ENCODE measurements at regions not wholly inside any gene's neighbourhood (a gene's known extent, or its start where the extent isn't known, plus 50 kb on each side); places are given as distances from the start of the nearest gene placed in this dataset.

GRCh38 chr5:54828151-54828550 lies 157.2 kb downstream of the ESM1 start:
- H3K27ac ChIP-seq (ENCODE audit: low read depth): no peak overlapping the region
- H4K20me1 ChIP-seq (replicated peaks; ENCODE audit: insufficient read depth): no peaks in the 10 kb centered on the region
- H3K9me2 ChIP-seq (ENCODE audit: insufficient read depth): no peaks in the 10 kb centered on the region
- DNase-seq (ENCODE audit: low spot score) (no peak), ATAC-seq (no peak)
- no peak overlapping the region for H3K4me2 ChIP-seq
- no peak overlapping the region for H3K4me3 Mint-ChIP-seq
- no peak overlapping the region for H3K4me3 ChIP-seq
- no peaks in the 10 kb centered on the region for H3F3A ChIP-seq (replicated peaks; ENCODE audit: low read depth)
- no peaks in the 10 kb centered on the region for H3K4me1 ChIP-seq (ENCODE audit: insufficient read depth)
- H3K36me3 ChIP-seq (ENCODE audit: insufficient read depth): no peaks in the 10 kb centered on the region
- no peak overlapping the region for H2AFZ ChIP-seq
- H3K79me2 ChIP-seq (replicated peaks; ENCODE audit: insufficient read depth): no peaks in the 10 kb centered on the region
- no peaks in the 10 kb centered on the region for H3K27me3 ChIP-seq (ENCODE audit: insufficient read depth)
- no peaks in the 10 kb centered on the region for H3K27me3 Mint-ChIP-seq (ENCODE audit: insufficient read depth, low read depth, poor library complexity)
- H3K4me1 Mint-ChIP-seq: no peaks in the 10 kb centered on the region
- H3K36me3 Mint-ChIP-seq (ENCODE audit: low read depth): no peaks in the 10 kb centered on the region
- TF ChIP-seq ZNF462 (CRISPR knock-in tag; IDR thresholded peaks at IDR 0.05) (no peak), EZH2phosphoT487 (IDR thresholded peaks at IDR 0.05; ENCODE audit: unreplicated experiment) (no peak), ZNF331 (CRISPR knock-in tag; IDR thresholded peaks at IDR 0.05; ENCODE audit: low read depth) (no peak), CREB1 (CRISPR knock-in tag; IDR thresholded peaks at IDR 0.05; ENCODE audit: low read depth) (no peak), CTCF (conservative IDR thresholded peaks at IDR 0.05; ENCODE audit: low read depth in 2 of 2) (no peak)
- H3K27ac Mint-ChIP-seq: no peak overlapping the region
- H3K9me3 Mint-ChIP-seq: no peaks in the 10 kb centered on the region

Measured in GM23338 (cell line).